GM23338 (cell line): ENCODE measurements at regions not wholly inside any gene's neighbourhood (a gene's known extent, or its start where the extent isn't known, plus 50 kb on each side); places are given as distances from the start of the nearest gene placed in this dataset.

Source experiments
- ATAC-seq: fragments of 200-7000 bp; cut with Tn5 transposase; 3 replicates; pipeline ENCODE4 v1.9.1; 2020
- DNase-seq: peaks from one replicate; pipeline ENCODE4 v3.0.0-alpha.2; 2015; ENCODE audit warnings: low spot score
- H2AFZ ChIP-seq: fragments of 200-600 bp; sonication (generic); 2 replicates; pipeline ENCODE4 v1.8.0; 2016; ENCODE audit warnings: antibody characterized with exemption, mild to moderate bottlenecking, moderate library complexity
- H3F3A ChIP-seq: fragments of 200-600 bp; sonication (generic); replicated peaks from 2 replicates; pipeline ENCODE4 v1.8.0; 2017; ENCODE audit warnings: antibody characterized with exemption, mixed run types, low read depth
- H3K27ac ChIP-seq: fragments of 200-600 bp; sonication (generic); 2 replicates; pipeline ENCODE4 v1.6.1; 2016; ENCODE audit warnings: low read depth
- H3K27me3 ChIP-seq: fragments of 200-600 bp; sonication (generic); 2 replicates; pipeline ENCODE4 v1.8.0; 2016; ENCODE audit warnings: mild to moderate bottlenecking, mixed run types, moderate library complexity; ENCODE audit not compliant: insufficient read depth
- H3K36me3 ChIP-seq: fragments of 200-600 bp; sonication (generic); 2 replicates; pipeline ENCODE4 v1.8.0; 2016; ENCODE audit warnings: mild to moderate bottlenecking; ENCODE audit not compliant: insufficient read depth
- H3K4me1 ChIP-seq: fragments of 200-600 bp; sonication (generic); 2 replicates; pipeline ENCODE4 v1.8.0; 2016; ENCODE audit warnings: mild to moderate bottlenecking, moderate library complexity; ENCODE audit not compliant: insufficient read depth
- H3K4me2 ChIP-seq: fragments of 200-600 bp; sonication (generic); 2 replicates; pipeline ENCODE4 v1.7.1; 2017; ENCODE audit warnings: mixed run types
- H3K4me3 ChIP-seq: fragments of 200-600 bp; sonication (generic); 2 replicates; pipeline ENCODE4 v1.6.1; 2016; ENCODE audit warnings: mixed run types
- H3K79me2 ChIP-seq: fragments of 200-600 bp; sonication (generic); replicated peaks from 2 replicates; pipeline ENCODE4 v1.8.0; 2017; ENCODE audit warnings: mild to moderate bottlenecking; ENCODE audit not compliant: insufficient read depth
- H3K9me2 ChIP-seq: fragments of 200-600 bp; sonication (generic); 2 replicates; pipeline ENCODE4 v1.8.0; 2017; ENCODE audit not compliant: insufficient read depth
- H4K20me1 ChIP-seq: fragments of 200-600 bp; sonication (generic); replicated peaks from 2 replicates; pipeline ENCODE4 v1.8.0; 2017; ENCODE audit warnings: mild to moderate bottlenecking; ENCODE audit not compliant: insufficient read depth
- H3K27ac Mint-ChIP-seq: 2 replicates; pipeline ENCODE4 v1.8.0; 2020; ENCODE audit warnings: inconsistent platforms, mild to moderate bottlenecking, moderate library complexity, mixed read lengths
- H3K27me3 Mint-ChIP-seq: 3 replicates; pipeline ENCODE4 v1.8.0; 2022; ENCODE audit warnings: low read depth, mild to moderate bottlenecking, moderate library complexity, mixed read lengths, inconsistent platforms; ENCODE audit not compliant: insufficient read depth, poor library complexity
- H3K36me3 Mint-ChIP-seq: 3 replicates; pipeline ENCODE4 v1.8.0; 2021; ENCODE audit warnings: low read depth, mild to moderate bottlenecking, inconsistent platforms, moderate library complexity, mixed read lengths
- H3K4me1 Mint-ChIP-seq: 3 replicates; pipeline ENCODE4 v1.8.0; 2020; ENCODE audit warnings: mild to moderate bottlenecking, inconsistent platforms, mixed read lengths
- H3K4me3 Mint-ChIP-seq: 3 replicates; pipeline ENCODE4 v1.8.0; 2021; ENCODE audit warnings: moderate library complexity, mild to moderate bottlenecking, inconsistent platforms, mixed read lengths
- H3K9me3 Mint-ChIP-seq: 3 replicates; pipeline ENCODE4 v1.8.0; 2020; ENCODE audit warnings: moderate library complexity, mild to moderate bottlenecking, inconsistent platforms, mixed read lengths
- EZH2 ChIP-seq: fragments of 200-600 bp; sonication (generic); IDR thresholded peaks from one replicate; pipeline ENCODE4 v1.8.0; 2017; ENCODE audit warnings: antibody characterized with exemption, mild to moderate bottlenecking, low read depth; ENCODE audit not compliant: unreplicated experiment
- EZH2phosphoT487 ChIP-seq: fragments of 200-600 bp; sonication (generic); IDR thresholded peaks from one replicate; pipeline ENCODE4 v1.8.1; 2018; ENCODE audit warnings: antibody characterized with exemption; ENCODE audit not compliant: unreplicated experiment
- JUNB ChIP-seq: IDR thresholded peaks from one replicate; pipeline ENCODE4 v1.6.1; 2016; ENCODE audit warnings: antibody characterized with exemption; ENCODE audit not compliant: unreplicated experiment
- NANOG ChIP-seq: IDR thresholded peaks from 2 replicates; pipeline ENCODE4 v1.6.1; 2016; ENCODE audit warnings: antibody characterized with exemption, borderline replicate concordance
- POLR2AphosphoS5 ChIP-seq: IDR thresholded peaks from 2 replicates; pipeline ENCODE4 v1.6.1; 2016; ENCODE audit warnings: antibody characterized with exemption, low read depth
- STAT1 ChIP-seq: IDR thresholded peaks from one replicate; pipeline ENCODE4 v1.6.1; 2016; ENCODE audit warnings: antibody characterized with exemption; ENCODE audit not compliant: unreplicated experiment
- ZNF114 ChIP-seq: fragments of 250-450 bp; sonication (Bioruptor Pico); IDR thresholded peaks from 2 replicates; pipeline ENCODE4 v1.5.0; 2020; ENCODE audit warnings: mild to moderate bottlenecking, moderate library complexity
- TF ChIP-seq, protein P1 (sequence below): IDR thresholded peaks from 2 replicates; pipeline ENCODE4 v1.6.1; 2016; ENCODE audit warnings: antibody characterized with exemption
- TF ChIP-seq, protein P2 (sequence below): fragments of 250-450 bp; sonication (Bioruptor Pico); IDR thresholded peaks from 2 replicates; pipeline ENCODE4 v1.5.0; 2020; ENCODE audit warnings: mild to moderate bottlenecking, moderate library complexity
- TF ChIP-seq, protein P3 (sequence below): IDR thresholded peaks from one replicate; pipeline ENCODE4 v1.6.1; 2018; ENCODE audit warnings: antibody characterized with exemption; ENCODE audit not compliant: unreplicated experiment
- TF ChIP-seq, protein P4 (sequence below), 2 experiments: fragments of 200-600 bp in 1 of 2; sonication (generic) in 1 of 2; conservative IDR thresholded peaks; 2 replicates each; pipeline versions ENCODE4 v1.5.1 to v1.6.1; 2016 to 2017; ENCODE audit warnings: antibody characterized with exemption in 2 of 2, low read depth in 2 of 2, mild to moderate bottlenecking in 2 of 2, moderate library complexity in 1 of 2

DNA sequence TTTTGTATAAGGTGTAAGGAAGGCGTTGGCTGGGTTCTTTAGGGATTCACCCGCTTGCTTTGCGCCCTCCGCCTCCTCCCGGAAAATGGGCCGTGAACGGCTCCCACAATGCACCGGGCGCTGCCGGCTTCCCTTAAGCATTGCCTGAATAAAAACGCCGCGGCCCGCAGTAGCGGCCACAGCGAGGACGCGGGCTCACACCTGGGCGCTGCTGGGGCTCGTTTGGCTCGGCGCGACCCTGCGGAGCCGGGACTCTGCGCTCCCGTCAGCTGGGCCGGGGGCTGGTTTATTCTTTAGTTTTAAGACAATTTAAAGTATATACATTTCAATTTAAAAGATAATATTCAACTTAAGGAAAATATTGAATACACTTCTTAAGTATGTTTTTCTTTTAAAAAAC is 343.5 kb upstream of the RGMA start:
- H3K4me1 Mint-ChIP-seq = peaks cover 6% of the 10 kb centered on the region; the same call in 2 of the 3 replicates
- no peaks in the 10 kb centered on the region for H3F3A ChIP-seq
- no peak overlapping the region for H3K4me3 Mint-ChIP-seq
- no peaks in the 10 kb centered on the region for H3K79me2 ChIP-seq
- peaks cover 11% of the 10 kb centered on the region; the same call in 2 of the 3 replicates for H3K9me3 Mint-ChIP-seq
- no peaks in the 10 kb centered on the region for H4K20me1 ChIP-seq
- TF ChIP-seq EZH2phosphoT487 = no peak
- no peak for TF ChIP-seq ZNF114 (CRISPR knock-in tag)
- no peak for TF ChIP-seq POLR2AphosphoS5
- TF ChIP-seq, protein P1, sequence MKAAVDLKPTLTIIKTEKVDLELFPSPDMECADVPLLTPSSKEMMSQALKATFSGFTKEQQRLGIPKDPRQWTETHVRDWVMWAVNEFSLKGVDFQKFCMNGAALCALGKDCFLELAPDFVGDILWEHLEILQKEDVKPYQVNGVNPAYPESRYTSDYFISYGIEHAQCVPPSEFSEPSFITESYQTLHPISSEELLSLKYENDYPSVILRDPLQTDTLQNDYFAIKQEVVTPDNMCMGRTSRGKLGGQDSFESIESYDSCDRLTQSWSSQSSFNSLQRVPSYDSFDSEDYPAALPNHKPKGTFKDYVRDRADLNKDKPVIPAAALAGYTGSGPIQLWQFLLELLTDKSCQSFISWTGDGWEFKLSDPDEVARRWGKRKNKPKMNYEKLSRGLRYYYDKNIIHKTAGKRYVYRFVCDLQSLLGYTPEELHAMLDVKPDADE = no peak
- no peak for TF ChIP-seq JUNB
- TF ChIP-seq NANOG = no peak
- TF ChIP-seq, protein P2, sequence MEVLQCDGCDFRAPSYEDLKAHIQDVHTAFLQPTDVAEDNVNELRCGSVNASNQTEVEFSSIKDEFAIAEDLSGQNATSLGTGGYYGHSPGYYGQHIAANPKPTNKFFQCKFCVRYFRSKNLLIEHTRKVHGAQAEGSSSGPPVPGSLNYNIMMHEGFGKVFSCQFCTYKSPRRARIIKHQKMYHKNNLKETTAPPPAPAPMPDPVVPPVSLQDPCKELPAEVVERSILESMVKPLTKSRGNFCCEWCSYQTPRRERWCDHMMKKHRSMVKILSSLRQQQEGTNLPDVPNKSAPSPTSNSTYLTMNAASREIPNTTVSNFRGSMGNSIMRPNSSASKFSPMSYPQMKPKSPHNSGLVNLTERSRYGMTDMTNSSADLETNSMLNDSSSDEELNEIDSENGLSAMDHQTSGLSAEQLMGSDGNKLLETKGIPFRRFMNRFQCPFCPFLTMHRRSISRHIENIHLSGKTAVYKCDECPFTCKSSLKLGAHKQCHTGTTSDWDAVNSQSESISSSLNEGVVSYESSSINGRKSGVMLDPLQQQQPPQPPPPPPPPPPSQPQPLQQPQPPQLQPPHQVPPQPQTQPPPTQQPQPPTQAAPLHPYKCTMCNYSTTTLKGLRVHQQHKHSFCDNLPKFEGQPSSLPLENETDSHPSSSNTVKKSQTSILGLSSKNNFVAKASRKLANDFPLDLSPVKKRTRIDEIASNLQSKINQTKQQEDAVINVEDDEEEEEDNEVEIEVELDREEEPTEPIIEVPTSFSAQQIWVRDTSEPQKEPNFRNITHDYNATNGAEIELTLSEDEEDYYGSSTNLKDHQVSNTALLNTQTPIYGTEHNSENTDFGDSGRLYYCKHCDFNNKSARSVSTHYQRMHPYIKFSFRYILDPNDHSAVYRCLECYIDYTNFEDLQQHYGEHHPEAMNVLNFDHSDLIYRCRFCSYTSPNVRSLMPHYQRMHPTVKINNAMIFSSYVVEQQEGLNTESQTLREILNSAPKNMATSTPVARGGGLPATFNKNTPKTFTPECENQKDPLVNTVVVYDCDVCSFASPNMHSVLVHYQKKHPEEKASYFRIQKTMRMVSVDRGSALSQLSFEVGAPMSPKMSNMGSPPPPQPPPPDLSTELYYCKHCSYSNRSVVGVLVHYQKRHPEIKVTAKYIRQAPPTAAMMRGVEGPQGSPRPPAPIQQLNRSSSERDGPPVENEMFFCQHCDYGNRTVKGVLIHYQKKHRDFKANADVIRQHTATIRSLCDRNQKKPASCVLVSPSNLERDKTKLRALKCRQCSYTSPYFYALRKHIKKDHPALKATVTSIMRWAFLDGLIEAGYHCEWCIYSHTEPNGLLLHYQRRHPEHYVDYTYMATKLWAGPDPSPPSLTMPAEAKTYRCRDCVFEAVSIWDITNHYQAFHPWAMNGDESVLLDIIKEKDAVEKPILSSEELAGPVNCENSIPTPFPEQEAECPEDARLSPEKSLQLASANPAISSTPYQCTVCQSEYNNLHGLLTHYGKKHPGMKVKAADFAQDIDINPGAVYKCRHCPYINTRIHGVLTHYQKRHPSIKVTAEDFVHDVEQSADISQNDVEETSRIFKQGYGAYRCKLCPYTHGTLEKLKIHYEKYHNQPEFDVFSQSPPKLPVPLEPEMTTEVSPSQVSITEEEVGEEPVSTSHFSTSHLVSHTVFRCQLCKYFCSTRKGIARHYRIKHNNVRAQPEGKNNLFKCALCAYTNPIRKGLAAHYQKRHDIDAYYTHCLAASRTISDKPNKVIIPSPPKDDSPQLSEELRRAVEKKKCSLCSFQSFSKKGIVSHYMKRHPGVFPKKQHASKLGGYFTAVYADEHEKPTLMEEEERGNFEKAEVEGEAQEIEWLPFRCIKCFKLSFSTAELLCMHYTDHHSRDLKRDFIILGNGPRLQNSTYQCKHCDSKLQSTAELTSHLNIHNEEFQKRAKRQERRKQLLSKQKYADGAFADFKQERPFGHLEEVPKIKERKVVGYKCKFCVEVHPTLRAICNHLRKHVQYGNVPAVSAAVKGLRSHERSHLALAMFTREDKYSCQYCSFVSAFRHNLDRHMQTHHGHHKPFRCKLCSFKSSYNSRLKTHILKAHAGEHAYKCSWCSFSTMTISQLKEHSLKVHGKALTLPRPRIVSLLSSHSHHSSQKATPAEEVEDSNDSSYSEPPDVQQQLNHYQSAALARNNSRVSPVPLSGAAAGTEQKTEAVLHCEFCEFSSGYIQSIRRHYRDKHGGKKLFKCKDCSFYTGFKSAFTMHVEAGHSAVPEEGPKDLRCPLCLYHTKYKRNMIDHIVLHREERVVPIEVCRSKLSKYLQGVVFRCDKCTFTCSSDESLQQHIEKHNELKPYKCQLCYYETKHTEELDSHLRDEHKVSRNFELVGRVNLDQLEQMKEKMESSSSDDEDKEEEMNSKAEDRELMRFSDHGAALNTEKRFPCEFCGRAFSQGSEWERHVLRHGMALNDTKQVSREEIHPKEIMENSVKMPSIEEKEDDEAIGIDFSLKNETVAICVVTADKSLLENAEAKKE (CRISPR knock-in tag) = no peak
- TF ChIP-seq, protein P3, sequence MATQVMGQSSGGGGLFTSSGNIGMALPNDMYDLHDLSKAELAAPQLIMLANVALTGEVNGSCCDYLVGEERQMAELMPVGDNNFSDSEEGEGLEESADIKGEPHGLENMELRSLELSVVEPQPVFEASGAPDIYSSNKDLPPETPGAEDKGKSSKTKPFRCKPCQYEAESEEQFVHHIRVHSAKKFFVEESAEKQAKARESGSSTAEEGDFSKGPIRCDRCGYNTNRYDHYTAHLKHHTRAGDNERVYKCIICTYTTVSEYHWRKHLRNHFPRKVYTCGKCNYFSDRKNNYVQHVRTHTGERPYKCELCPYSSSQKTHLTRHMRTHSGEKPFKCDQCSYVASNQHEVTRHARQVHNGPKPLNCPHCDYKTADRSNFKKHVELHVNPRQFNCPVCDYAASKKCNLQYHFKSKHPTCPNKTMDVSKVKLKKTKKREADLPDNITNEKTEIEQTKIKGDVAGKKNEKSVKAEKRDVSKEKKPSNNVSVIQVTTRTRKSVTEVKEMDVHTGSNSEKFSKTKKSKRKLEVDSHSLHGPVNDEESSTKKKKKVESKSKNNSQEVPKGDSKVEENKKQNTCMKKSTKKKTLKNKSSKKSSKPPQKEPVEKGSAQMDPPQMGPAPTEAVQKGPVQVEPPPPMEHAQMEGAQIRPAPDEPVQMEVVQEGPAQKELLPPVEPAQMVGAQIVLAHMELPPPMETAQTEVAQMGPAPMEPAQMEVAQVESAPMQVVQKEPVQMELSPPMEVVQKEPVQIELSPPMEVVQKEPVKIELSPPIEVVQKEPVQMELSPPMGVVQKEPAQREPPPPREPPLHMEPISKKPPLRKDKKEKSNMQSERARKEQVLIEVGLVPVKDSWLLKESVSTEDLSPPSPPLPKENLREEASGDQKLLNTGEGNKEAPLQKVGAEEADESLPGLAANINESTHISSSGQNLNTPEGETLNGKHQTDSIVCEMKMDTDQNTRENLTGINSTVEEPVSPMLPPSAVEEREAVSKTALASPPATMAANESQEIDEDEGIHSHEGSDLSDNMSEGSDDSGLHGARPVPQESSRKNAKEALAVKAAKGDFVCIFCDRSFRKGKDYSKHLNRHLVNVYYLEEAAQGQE = no peak
- TF ChIP-seq, protein P4, sequence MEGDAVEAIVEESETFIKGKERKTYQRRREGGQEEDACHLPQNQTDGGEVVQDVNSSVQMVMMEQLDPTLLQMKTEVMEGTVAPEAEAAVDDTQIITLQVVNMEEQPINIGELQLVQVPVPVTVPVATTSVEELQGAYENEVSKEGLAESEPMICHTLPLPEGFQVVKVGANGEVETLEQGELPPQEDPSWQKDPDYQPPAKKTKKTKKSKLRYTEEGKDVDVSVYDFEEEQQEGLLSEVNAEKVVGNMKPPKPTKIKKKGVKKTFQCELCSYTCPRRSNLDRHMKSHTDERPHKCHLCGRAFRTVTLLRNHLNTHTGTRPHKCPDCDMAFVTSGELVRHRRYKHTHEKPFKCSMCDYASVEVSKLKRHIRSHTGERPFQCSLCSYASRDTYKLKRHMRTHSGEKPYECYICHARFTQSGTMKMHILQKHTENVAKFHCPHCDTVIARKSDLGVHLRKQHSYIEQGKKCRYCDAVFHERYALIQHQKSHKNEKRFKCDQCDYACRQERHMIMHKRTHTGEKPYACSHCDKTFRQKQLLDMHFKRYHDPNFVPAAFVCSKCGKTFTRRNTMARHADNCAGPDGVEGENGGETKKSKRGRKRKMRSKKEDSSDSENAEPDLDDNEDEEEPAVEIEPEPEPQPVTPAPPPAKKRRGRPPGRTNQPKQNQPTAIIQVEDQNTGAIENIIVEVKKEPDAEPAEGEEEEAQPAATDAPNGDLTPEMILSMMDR (conservative IDR thresholded peaks at IDR 0.05; ENCODE audit: low read depth in 2 of 2) = no peak
- no peak for TF ChIP-seq STAT1
- no peak for TF ChIP-seq EZH2
- DNase-seq = no peak
- H3K36me3 ChIP-seq = no peaks in the 10 kb centered on the region
- H3K4me3 ChIP-seq = no peak overlapping the region
- H3K27me3 ChIP-seq = no peaks in the 10 kb centered on the region
- H3K36me3 Mint-ChIP-seq = peaks cover 6% of the 10 kb centered on the region; the same call in 1 of the 3 replicates
- peaks cover 4% of the 10 kb centered on the region for H3K27me3 Mint-ChIP-seq
- no peak overlapping the region for H3K27ac ChIP-seq
- no peak for ATAC-seq
- no peaks in the 10 kb centered on the region for H3K9me2 ChIP-seq
- H3K27ac Mint-ChIP-seq = no peak overlapping the region
- H3K4me1 ChIP-seq = no peaks in the 10 kb centered on the region
- H2AFZ ChIP-seq = no peak overlapping the region
- no peak overlapping the region for H3K4me2 ChIP-seq
